NCI-H460 (cell line): ENCODE measurements at regions not wholly inside any gene's neighbourhood (a gene's known extent, or its start where the extent isn't known, plus 50 kb on each side); places are given as distances from the start of the nearest gene placed in this dataset.
"Not testable (repeated sequence)": the region's sequence is repeated elsewhere in the genome, so short reads cannot be mapped to it uniquely, and the experiment has no call there.

Source experiments
- DNase-seq: peaks from one replicate; pipeline ENCODE4 v3.0.0-alpha.2; 2016; ENCODE audit warnings: low read depth; ENCODE audit errors: extremely low read depth

GRCh38 chr5:131005963-131006684 lies 158.9 kb downstream of the HINT1 start:
- DNase-seq = no peak

GRCh38 chr5:131001507-131001906 lies 163.5 kb downstream of the HINT1 start:
- no peak for DNase-seq

- DNase-seq = no peak
Observed at GRCh38 chr5:131000289-131000688, 164.8 kb downstream of the HINT1 start.

- DNase-seq = not testable (repeated sequence)
Observed at GRCh38 chr5:130996720-130997119, 168.3 kb downstream of the HINT1 start.

DNA sequence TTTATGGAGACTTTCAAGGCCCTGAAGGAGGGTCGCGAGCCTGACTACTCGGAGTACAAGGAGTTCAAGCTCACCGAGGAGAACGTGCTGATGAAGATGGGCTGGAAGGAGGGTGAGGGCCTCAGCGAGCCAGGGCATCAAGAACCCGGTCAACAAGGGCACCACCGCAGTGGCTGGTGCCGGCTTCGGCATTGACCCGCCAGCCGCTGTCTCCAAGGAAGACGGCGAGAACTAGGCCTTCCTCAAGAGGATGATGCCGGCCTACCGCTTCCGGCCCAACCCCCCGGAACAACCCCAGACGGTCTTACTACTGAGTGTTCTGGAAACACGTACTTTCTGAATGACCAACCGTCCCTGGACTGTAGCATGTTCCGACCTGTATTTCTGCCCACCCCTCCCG lies 169.2 kb downstream of the HINT1 start:
- DNase-seq = no peak

- DNase-seq = no peak
Observed at GRCh38 chr5:130995254-130995515, 169.9 kb downstream of the HINT1 start.

DNA sequence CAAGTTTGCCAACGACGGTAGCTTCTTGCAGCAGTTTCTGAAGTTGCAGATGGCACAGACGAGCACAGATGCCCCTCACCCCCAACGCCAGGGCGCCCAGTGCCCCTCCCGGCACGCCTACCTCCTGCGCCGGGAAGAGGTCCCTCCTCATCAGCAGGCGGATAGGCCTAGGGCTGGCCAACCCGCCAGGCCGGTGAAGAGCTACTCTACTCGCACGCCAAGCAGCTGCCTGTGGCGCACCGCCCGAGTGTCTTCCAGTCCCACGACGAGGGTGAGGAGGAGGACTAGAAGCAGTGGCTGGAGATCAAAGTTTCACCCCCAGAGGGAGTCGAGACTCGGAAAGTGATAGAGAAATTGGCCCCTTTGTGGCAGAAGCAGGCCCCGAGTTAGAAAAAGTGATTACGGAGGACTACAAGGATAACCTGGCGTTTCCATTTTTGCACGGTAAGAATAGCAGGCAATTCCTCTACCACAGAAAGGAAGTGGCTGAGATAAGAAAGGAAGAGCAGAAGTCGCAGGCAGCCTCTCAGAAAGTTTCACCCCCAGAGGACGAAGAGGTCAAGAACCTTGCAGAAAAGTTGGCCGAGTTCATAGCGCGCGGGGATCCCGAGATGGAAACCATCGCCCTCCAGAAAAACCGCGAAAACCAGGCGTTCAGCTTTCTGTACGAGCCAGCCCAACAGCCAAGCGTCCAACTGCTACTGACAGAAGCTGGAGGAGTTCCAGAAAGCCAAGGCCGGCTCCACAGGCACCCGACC lies 170.4 kb downstream of the HINT1 start:
- DNase-seq = no peak

DNA sequence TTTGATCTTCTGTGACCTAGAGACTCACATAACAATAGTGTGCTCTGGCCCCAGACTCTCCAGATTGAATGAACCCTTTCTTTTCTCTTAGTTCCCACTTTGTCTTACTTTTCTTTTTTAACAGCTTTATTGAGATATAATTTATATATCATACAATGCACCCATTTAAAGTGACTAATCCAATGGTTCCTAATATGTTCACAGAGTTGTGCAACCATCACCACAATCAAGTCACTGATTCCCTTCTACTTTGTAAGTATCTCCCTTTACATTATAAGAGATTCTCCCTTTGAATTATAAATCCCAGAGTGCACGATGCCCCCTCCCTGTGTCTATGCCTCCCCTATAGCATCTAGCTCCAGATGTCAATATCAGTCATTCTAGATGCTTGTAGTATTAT lies 172.4 kb downstream of the HINT1 start:
- DNase-seq = no peak

- no peak for DNase-seq
Observed at GRCh38 chr5:130992095-130992494, 173.0 kb downstream of the HINT1 start.

DNA sequence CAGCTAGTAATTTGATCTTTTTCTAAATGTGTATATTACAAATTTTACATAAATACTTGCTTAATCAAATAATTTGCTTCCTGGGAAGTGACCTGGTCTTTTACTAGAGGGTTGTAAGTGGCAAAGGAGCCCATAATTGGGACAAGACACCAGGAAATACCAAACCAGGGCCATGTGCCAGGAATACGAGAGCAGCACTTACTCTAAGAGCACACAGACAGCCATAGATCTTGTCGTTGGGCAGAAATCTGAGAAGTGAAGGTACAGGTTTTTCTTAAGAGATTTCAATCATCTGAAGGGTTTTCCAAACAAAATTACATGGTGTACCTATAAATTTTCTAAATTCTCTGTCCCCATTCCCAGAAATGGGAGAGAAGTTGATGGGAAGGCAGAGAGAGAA lies 179.3 kb downstream of the HINT1 start:
- DNase-seq = no peak

DNA sequence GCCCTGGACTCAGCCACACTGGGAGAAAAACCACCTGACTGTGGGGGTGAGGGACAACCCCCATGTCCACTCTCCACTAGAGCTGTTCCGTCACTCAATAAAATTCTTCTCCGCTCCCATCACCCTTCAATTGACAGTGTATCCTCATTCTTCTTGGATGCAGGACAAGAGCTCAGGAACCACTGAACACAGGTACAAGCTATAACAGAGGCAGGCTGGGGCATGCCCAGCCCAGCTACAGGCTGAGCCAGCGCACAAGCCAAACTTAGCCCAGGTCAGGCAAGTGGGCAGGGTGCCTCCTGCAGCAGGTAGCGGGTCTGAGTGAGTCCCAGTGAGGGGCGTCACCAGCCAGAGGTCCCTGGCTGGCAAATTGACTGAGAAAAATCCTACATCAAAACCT lies 183.4 kb downstream of the HINT1 start:
- no peak for DNase-seq

- no peak for DNase-seq
Observed at GRCh38 chr5:130978475-130978874, 186.6 kb downstream of the HINT1 start.

DNA sequence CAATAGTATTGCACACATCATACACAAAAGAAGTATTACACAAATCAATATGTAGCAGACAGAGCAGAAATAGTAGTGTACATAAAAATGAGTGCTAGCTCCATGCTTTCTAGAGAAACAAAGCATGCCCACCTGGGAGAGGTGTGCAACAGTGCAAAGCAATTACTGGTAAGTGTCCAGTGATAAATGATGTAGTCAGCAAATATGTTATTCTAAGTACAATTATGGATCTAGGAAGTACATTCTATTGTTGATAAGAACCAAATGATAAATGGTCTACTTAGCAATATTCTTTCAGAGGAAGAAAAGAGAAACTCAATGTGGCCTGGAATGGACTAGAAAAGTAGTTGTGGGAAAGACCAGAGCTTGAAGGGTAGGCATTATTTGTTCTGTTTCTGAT lies 188.6 kb downstream of the HINT1 start:
- no peak for DNase-seq

GRCh38 chr5:130975847-130976246 lies 189.2 kb downstream of the HINT1 start:
- no peak for DNase-seq

GRCh38 chr5:130975299-130975698 lies 189.8 kb downstream of the HINT1 start:
- DNase-seq = no peak

DNA sequence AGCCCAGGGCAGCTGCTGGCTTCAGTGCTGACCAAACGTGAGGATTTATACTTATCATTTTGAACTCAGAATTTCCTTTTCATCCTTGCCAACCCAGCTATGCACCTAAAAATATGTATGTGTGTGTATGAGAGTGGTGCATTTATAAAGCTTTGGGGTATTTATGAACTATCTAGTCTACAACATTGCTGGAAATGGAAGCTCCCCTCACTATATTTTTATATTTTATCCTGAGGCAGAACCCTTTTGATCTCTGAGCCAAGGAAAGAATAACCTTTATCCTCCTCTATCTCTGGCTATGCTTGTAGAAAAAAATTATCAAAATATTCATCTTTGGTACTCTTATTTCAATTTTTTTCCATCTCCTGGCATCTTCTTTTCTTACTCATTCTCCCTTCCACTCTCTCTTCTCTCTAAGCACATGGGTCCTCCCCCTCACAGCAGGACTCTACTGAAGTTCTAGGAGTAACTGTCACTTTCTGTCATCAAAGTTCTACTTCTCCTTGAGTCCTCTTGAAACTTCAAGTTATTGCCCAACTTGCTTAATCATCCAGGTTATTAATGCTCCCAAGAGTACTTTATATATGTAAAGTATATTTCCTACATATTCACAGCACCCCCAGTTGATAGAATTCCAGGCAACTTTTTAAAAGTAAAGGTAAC lies 190.9 kb downstream of the HINT1 start:
- DNase-seq = no peak

DNA sequence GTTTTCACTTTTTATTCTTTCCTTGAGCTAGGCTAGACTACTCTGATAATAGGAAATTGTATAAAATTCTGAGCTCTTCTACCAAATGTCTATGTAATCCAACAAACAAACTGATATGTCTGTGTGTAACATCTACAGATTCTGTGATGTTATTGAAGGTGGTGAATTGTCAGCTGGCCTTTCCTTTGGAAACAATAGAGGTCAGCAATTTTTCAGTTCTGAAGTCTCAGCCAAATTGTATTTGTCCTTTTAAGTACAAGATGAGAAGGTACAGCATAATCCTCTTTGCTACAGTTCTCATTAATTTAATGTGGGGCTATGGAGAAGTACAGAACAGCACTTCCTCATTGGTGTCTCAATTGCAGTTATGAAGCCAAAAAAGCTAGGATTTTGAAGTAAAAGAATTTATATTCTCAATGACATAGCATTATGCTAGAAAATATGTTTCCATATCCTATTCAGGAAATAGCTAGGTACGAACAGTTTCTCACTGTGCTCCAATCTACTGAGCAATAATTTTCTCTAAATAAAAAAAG lies 198.0 kb downstream of the HINT1 start:
- no peak for DNase-seq

DNA sequence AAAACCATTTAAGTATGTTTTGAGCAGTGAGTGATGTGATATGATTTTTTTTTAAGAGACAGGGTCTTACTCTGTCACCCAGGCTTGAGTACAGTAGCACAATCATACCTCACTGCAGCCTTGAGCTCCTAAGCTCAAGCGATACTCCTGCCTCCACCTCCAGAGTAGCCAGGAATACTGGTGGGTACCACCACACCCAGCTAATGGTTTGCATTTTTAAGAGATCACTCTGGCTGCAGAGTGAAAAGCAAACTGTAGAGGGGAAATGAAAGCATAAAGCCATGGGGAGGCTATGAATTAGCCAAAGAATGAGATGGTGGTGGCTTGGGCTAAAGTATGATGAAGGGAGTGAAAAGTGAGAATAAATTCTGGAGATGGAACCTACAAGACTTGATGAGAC lies 199.1 kb downstream of the HINT1 start:
- no peak for DNase-seq

- no peak for DNase-seq
Observed at GRCh38 chr5:130965360-130965759, 199.7 kb downstream of the HINT1 start.

DNA sequence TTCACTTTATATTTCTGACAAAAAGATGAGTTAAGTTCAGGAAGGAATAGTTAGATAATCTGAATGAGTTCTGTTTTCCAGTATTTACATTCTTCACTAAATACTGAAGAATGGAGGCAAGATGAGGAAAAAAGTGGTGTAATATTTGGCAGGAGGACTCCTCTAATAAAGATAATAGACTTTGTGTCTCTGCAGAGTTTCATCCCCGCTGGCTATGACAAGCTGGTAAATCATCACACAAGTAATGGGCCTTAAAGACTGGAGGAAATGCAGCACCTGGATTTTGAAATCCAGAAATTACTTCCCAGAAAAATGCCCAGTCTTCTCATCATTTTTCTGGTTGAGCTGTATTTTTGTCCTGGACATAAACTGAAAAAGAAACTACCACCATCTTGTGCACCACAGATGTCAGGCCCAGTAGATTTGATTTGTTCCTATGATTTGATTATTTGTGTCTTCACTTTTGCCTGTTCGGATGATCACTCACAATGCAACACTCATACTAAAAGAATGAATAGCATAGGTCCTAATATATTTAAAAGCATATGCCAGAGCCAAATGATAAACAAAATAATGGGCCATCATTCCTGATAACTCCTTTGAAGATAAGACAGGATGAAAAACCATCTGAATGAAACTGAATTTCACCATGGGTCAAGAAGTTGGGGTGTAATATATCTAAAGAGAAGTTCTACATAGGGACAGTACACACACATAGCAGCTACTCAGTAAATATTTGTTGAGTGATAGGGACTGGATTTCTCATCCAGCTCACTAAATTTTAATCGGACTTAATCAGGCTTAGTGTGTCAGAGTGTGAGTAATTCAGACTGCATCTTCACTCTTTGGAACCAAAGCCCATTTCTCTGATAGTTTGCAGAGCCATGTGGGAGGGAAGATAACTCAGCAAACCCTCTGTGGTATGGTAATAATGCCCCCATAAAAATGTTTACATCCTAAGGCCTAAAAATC lies 200.5 kb downstream of the HINT1 start:
- DNase-seq = no peak

GRCh38 chr5:130963798-130964197 lies 201.3 kb downstream of the HINT1 start:
- no peak for DNase-seq
